ENCODE measurements at regions not wholly inside any gene's neighbourhood (a gene's known extent, or its start where the extent isn't known, plus 50 kb on each side); places are given as distances from the start of the nearest gene placed in this dataset.

DNA sequence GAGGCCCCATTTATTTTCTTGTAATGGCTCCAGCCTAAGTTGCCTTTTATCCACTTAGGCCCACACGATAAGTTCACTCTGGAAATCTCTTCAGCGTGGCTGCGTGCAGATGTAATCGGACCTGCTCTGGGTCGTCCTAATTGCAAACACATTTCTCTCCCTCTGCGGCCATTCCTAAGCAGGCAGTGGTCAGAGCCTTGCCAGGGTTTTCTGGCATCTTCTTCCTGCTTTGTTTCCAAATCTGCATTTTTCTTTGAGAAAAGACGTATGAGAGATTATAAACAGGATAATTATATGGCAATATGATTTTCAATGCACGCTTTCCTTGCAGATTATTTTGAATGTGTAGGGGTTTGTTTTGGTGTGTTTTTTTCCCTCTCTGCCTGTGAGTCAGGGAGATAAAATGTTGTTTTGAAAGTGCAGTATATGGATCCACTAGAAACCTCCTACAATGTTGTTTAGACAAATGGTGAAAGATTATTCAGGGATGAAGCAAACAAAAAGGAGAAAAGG lies 239.4 kb upstream of the TANK start:
- no peaks in the 10 kb centered on the region for H3K36me3 ChIP-seq
- H3K9me3 ChIP-seq: no peaks in the 10 kb centered on the region
- H3K4me3 ChIP-seq: peak overlapping the region in 1 of 4 donors; percentile 9
- H3K4me1 ChIP-seq: peaks cover 0 to 25% (median 6%) of the 10 kb centered on the region in 3 donors
- WGBS, 2 donors: 42 to 65% methylated on average over 8 of the region's 8 CpGs
- intact Hi-C loops (cut with DNase I): no loop called here
- H3K27me3 ChIP-seq: no peaks in the 10 kb centered on the region
- no peak for DNase-seq
- H3K27ac ChIP-seq: peak overlapping the region in 3 of 4 donors; percentile 34 to 78 (median 57)
- TF ChIP-seq, protein P1, sequence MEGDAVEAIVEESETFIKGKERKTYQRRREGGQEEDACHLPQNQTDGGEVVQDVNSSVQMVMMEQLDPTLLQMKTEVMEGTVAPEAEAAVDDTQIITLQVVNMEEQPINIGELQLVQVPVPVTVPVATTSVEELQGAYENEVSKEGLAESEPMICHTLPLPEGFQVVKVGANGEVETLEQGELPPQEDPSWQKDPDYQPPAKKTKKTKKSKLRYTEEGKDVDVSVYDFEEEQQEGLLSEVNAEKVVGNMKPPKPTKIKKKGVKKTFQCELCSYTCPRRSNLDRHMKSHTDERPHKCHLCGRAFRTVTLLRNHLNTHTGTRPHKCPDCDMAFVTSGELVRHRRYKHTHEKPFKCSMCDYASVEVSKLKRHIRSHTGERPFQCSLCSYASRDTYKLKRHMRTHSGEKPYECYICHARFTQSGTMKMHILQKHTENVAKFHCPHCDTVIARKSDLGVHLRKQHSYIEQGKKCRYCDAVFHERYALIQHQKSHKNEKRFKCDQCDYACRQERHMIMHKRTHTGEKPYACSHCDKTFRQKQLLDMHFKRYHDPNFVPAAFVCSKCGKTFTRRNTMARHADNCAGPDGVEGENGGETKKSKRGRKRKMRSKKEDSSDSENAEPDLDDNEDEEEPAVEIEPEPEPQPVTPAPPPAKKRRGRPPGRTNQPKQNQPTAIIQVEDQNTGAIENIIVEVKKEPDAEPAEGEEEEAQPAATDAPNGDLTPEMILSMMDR (IDR thresholded peaks at IDR 0.05): no peak
- no peak for TF ChIP-seq POLR2A (IDR thresholded peaks at IDR 0.05)

DNA sequence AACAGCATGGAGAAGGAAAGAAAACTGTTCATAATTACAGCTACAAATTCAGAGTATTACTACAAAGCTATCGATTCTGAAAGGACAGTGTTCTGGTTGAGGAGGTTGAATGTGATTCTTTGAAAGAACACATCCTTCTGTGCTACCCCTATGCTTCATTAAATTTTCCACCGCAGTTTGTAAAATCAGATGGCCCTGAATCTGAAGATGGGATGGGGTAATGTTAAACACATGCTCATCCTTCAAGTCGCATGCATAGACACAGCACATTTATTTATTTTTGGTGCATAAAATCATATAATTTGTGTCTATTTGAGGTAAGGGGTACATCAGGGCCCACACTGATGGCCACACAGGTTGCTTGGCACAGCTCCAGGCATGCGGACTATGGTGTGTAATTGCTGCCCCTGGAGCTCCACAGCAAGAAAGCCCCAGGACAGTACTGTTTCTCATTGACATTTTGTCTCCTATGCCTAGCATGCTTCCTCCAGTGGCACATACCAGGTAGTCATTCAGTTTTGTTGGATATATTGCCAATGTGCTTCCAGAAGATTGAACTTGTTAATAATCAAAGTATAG lies 238.8 kb upstream of the TANK start:
- H3K27ac ChIP-seq: peak overlapping the region in 3 of 4 donors; percentile 34 to 78 (median 57)
- no peaks in the 10 kb centered on the region for H3K9me3 ChIP-seq
- DNase-seq: no peak
- intact Hi-C loops (cut with DNase I): no loop called here
- TF ChIP-seq POLR2A (IDR thresholded peaks at IDR 0.05): no peak
- TF ChIP-seq, protein P1 (IDR thresholded peaks at IDR 0.05): no peak
- no peaks in the 10 kb centered on the region for H3K36me3 ChIP-seq
- H3K4me3 ChIP-seq: no peak overlapping the region
- WGBS, 2 donors: 77 to 78% methylated on average over 4 of the region's 4 CpGs
- no peaks in the 10 kb centered on the region for H3K27me3 ChIP-seq
- H3K4me1 ChIP-seq: peaks cover 0 to 25% (median 6%) of the 10 kb centered on the region in 3 donors

DNA sequence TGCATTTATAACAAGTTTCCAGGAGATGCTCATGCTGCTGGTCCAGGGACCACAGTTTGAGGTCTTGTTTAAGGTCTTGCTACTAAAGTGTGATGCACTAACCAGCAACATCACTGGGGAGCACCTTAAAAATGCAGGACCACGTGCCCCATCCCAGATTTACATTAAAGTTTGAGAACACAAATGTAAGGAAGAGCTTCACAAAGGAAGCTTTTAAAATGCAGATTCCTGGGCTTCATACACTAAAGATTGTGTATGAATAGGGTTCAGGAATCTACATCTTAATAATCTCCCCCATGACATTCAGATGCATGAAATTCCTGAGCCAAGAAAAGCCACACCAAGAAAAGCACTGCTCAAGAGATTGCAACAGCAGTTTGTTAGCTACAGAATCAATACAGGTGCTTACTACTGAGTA lies 235.3 kb upstream of the TANK start:
- 40 to 76% methylated on average over 1 of the region's 1 CpG for WGBS, 2 donors
- Histone ChIP-seq H3K36me3 (no peaks in the 10 kb centered on the region), H3K9me3 (no peaks in the 10 kb centered on the region), H3K4me1 (peaks cover 0 to 15% (median 6%) of the 10 kb centered on the region in 3 donors), H3K27me3 (no peaks in the 10 kb centered on the region), H3K27ac (no peak overlapping the region), H3K4me3 (no peak overlapping the region)
- DNase-seq: no peak
- intact Hi-C loops (cut with DNase I): no loop called here
- no peak for TF ChIP-seq POLR2A (IDR thresholded peaks at IDR 0.05)
- TF ChIP-seq, protein P1 (IDR thresholded peaks at IDR 0.05): no peak

DNA sequence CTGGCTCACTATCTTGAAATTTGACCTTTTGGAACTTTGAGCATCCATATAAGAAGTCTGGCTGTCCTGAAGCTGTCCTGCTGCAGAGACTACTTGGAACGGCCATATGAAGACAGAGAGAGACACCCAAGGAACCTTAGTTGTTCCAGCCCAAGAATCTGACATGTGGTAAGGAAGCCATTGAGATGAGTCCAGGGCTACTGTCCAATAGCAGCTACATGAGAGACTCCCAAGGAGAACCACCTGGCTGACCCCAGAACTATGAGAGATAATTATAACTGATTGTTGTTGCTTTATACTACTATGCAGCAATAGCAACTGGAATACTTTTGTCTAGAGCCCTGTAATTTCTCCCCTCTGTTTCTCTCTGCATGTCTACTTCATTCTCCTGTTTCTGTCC lies 234.3 kb upstream of the TANK start:
- 90 to 100% methylated on average over 1 of the region's 1 CpG for WGBS, 2 donors
- TF ChIP-seq, protein P1 (IDR thresholded peaks at IDR 0.05): no peak
- no peak for TF ChIP-seq POLR2A (IDR thresholded peaks at IDR 0.05)
- Histone ChIP-seq H3K27ac (no peak overlapping the region), H3K27me3 (no peaks in the 10 kb centered on the region), H3K4me1 (peaks cover 0 to 7% (median 0%) of the 10 kb centered on the region in 3 donors), H3K4me3 (no peak overlapping the region), H3K36me3 (no peaks in the 10 kb centered on the region), H3K9me3 (no peaks in the 10 kb centered on the region)
- no peak for DNase-seq
- intact Hi-C loops (cut with DNase I): no loop called here

DNA sequence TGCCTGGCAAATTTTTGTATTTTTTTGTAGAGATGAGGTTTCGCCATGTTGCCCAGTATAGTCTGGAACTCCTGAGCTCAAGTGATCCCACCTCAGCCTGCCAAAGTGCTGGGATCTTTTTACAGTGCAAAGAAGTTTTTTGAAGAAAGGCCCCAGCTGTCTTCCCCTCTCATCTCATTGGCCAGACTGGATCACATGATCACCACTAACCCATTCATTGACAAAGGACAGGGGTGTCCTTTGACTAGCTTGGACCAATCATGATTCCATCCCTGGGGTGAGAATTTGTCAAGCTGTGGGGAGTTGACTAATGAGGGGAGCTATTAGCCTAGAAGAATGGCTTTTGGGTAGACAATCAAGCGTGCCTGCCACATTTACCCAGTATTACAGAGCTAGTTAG lies 232.9 kb upstream of the TANK start:
- Histone ChIP-seq H3K4me3 (no peak overlapping the region), H3K9me3 (no peaks in the 10 kb centered on the region), H3K4me1 (no peaks in the 10 kb centered on the region), H3K36me3 (no peaks in the 10 kb centered on the region), H3K27me3 (no peaks in the 10 kb centered on the region), H3K27ac (no peak overlapping the region)
- intact Hi-C loops (cut with DNase I): no loop called here
- TF ChIP-seq, protein P1 (IDR thresholded peaks at IDR 0.05): no peak
- no peak for TF ChIP-seq POLR2A (IDR thresholded peaks at IDR 0.05)
- WGBS, 2 donors: 46 to 50% methylated on average over 2 of the region's 2 CpGs
- DNase-seq: no peak

All from esophagus squamous epithelium (tissue), 5 donors.